ENCODE measurements at regions not wholly inside any gene's neighbourhood (a gene's known extent, or its start where the extent isn't known, plus 50 kb on each side); places are given as distances from the start of the nearest gene placed in this dataset.
"Not testable (repeated sequence)": the region's sequence is repeated elsewhere in the genome, so short reads cannot be mapped to it uniquely, and the experiment has no call there.

DNA sequence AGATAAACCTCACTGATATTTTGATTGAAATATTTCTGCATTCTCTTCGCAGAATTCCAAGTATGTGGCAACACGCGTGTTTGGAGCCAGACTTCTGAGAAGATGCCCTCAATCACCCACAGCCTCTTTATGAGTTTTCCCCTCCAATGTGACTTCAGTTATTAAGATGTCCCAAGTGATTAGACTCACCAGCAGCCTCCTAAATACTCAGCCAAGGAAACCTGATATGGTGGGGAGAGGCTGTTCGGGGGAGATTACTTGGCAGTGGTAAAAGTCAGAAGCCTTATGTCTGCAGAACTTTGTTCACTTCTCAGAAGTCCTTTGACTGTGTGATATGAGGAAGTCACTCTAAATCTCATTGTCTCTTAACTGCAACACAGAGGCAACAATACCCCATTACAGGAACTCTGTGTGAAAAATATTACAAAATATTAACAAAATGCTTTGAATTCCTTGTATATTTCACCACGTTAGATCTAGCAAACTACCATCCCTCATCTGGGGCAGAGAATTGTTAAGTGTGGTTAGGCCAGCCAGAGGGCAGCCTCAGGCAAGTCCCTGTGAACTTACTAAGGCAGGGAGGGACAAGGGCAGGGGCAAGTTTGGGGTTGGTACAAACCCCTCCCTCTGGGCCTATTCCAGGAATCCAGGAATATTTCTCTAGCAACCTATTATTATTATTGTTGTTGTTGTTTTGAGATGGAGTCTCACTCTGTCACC, 151.4 kb upstream of the USP9X start:
- H3K4me3 Mint-ChIP-seq, result peak overlapping the region; percentile 69
- H3K4me1 Mint-ChIP-seq (ENCODE audit: low read depth), result peaks cover 25% of the 10 kb centered on the region
- peak overlapping the region; percentile 91 for H3K27ac Mint-ChIP-seq
- H3K36me3 Mint-ChIP-seq (ENCODE audit: low read depth), result no peaks in the 10 kb centered on the region
- H3K9me3 Mint-ChIP-seq, result no peaks in the 10 kb centered on the region
- H3K27me3 Mint-ChIP-seq, result no peaks in the 10 kb centered on the region

DNA sequence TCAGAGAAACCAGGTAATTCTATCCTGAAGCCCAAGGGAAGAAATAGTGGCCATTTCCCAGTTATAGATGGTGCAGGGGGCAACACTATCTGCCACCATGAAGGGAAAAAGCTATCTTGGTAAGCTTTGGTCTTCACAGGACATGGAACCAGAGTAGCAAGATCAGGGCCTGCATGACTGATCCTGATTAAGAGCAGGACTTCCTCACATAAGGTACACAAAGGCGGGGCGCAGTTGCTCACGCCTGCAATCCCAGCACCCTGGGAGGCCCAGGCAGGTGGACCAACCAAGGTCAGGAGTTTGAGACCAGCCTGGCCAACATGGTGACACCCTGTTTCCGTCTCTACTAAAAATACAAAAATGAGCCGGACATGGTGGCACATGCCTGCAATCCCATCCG, 148.4 kb upstream of the USP9X start:
- Mint-ChIP-seq H3K9me3 (no peaks in the 10 kb centered on the region), H3K4me3 (no peak overlapping the region), H3K36me3 (ENCODE audit: low read depth) (no peaks in the 10 kb centered on the region), H3K4me1 (ENCODE audit: low read depth) (peaks cover 22% of the 10 kb centered on the region), H3K27ac (no peak overlapping the region), H3K27me3 (no peaks in the 10 kb centered on the region)

DNA sequence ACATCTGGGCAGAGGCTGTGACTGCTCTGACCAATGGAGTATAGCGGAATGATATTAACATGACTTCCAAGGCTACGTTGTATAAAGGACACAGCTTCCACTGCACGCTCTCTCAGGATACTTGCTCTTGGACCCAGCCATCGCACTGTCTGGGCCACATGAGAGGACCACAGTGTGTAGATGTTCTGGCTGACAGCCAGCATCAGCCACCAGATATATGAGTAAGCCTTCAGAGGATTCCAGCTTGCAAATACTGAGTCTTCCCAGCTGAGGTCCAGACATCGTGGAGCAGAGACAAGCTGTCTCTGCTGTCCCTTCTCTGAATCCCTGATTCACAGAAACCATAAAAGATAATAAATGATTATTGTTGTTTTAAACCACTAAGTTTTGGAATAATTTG, 146.8 kb upstream of the USP9X start:
- H3K27ac Mint-ChIP-seq, result no peak overlapping the region
- H3K9me3 Mint-ChIP-seq, result no peaks in the 10 kb centered on the region
- no peaks in the 10 kb centered on the region for H3K27me3 Mint-ChIP-seq
- no peaks in the 10 kb centered on the region for H3K36me3 Mint-ChIP-seq (ENCODE audit: low read depth)
- no peak overlapping the region for H3K4me3 Mint-ChIP-seq
- peaks cover 6% of the 10 kb centered on the region for H3K4me1 Mint-ChIP-seq (ENCODE audit: low read depth)

DNA sequence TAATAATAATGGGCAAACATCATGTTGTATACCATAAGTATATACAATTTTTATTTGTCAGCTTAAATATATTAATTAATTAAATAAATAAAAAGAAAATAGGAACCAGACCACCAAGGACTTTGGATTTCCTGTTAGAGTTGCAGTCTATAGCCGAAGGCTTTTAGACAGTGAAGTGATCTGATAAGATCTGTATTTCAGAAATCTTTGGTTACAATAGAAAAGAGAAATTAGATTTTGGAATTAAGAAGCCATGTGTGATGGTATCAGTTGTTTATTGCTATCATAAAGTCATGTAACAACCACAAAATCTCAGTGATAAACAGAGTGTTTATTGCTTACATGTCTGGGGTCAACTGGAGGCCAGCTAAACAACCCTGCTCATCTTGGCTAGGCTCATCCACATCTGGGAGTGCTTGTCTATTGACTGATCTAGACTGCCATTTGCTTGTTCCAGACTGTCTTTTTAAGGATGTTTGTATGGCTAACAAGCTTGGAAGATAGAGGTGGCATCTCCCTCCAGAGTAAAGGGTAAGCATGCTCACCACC, 142.1 kb upstream of the USP9X start:
- Mint-ChIP-seq H3K27ac (no peak overlapping the region), H3K4me1 (ENCODE audit: low read depth) (peaks cover 4% of the 10 kb centered on the region)

DNA sequence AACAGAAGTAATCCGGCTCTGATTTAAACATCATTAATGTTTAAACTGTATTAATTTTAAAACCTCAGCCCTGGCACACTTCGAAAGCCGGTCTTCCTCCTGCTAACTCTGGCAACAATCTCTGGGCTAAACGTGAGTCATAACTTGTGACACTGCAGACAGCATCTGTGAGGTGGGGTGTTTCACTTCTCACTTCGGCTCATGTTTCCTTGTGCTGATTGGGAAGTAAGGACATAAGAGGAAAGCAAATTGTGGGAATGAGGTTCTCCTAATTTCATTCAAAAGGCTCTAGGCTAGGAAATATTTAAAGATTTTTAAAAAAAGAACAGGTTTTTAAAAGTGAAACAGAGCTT, 139.9 kb upstream of the USP9X start:
- Mint-ChIP-seq H3K27ac (no peak overlapping the region), H3K27me3 (no peaks in the 10 kb centered on the region), H3K4me3 (no peak overlapping the region), H3K9me3 (peaks cover 3% of the 10 kb centered on the region), H3K36me3 (ENCODE audit: low read depth) (no peaks in the 10 kb centered on the region), H3K4me1 (ENCODE audit: low read depth) (peaks cover 4% of the 10 kb centered on the region)

More for the DNA sequence above, 142.1 kb upstream of the USP9X start:
- Mint-ChIP-seq H3K27me3 (no peaks in the 10 kb centered on the region), H3K9me3 (peaks cover under 1% of the 10 kb centered on the region), H3K4me3 (no peak overlapping the region), H3K36me3 (ENCODE audit: low read depth) (no peaks in the 10 kb centered on the region)

DNA sequence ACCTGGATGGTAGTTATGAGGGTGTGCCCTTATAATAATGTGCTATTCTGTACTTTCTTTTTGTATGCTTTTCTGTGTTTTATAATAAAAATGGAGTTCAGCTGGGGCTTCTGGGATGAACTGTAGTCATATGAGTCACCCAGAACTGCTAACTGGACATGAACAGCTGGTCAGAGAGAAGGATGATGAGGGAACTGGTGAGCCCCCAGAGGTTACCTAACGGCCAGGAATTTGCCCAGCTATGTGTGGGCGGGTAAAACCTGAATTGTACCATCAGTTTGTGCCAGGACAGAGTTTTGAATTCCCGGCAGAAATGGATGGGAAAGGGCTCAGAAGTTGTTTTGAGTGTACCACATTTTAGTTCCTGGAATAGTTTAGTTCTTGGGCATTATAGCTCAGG, 138.0 kb upstream of the USP9X start:
- Mint-ChIP-seq H3K36me3 (ENCODE audit: low read depth) (no peaks in the 10 kb centered on the region), H3K27me3 (no peaks in the 10 kb centered on the region), H3K9me3 (peaks cover 3% of the 10 kb centered on the region), H3K4me3 (no peak overlapping the region), H3K27ac (no peak overlapping the region), H3K4me1 (ENCODE audit: low read depth) (peaks cover 17% of the 10 kb centered on the region)

DNA sequence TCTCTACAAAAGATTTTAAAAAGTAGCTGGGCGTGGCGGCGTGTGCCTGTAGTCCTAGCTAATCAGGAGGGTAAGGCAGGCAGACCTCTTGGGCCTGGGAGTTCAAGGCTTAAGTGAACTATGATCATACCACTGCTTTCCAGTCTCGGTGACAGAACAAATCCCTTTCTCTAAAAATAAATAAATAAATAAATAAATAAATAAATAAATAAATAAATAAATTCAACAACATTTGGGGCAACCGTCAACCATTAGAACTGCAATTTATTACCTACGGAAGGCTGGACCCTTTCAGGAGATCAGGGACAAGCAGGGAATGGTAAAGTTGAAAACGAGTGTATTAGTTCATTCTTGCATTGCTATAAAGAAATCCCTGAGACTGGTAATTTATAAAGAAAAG, 136.2 kb upstream of the USP9X start:
- H3K36me3 Mint-ChIP-seq (ENCODE audit: low read depth), result no peaks in the 10 kb centered on the region
- no peaks in the 10 kb centered on the region for H3K27me3 Mint-ChIP-seq
- peaks cover 3% of the 10 kb centered on the region for H3K9me3 Mint-ChIP-seq
- H3K4me3 Mint-ChIP-seq, result no peak overlapping the region
- peaks cover 28% of the 10 kb centered on the region for H3K4me1 Mint-ChIP-seq (ENCODE audit: low read depth)
- no peak overlapping the region for H3K27ac Mint-ChIP-seq

DNA sequence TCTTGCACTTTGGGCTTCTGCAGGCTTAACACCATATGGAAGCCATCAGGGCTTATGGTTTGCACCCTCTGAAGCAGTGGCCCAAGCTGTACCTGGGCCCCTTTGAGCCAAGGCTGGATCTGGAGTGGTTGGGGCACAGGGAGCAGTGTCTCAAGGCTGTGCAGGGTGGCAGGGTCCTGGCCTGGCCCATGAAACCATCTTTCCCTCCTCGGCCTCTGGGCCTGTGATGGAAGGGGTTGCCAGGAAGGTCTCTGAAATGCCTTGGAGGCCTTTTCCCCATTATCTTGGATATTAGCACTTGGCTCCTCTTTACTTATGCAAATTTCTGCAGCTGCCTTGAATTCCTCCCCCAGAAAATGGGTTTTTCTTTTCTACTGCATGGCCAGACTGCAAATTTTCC, 134.7 kb upstream of the USP9X start:
- H3K36me3 Mint-ChIP-seq (ENCODE audit: low read depth), result no peaks in the 10 kb centered on the region
- H3K4me1 Mint-ChIP-seq (ENCODE audit: low read depth), result peaks cover 24% of the 10 kb centered on the region
- H3K27ac Mint-ChIP-seq, result no peak overlapping the region
- H3K4me3 Mint-ChIP-seq, result no peak overlapping the region
- H3K27me3 Mint-ChIP-seq, result no peaks in the 10 kb centered on the region
- H3K9me3 Mint-ChIP-seq, result peaks cover 3% of the 10 kb centered on the region

DNA sequence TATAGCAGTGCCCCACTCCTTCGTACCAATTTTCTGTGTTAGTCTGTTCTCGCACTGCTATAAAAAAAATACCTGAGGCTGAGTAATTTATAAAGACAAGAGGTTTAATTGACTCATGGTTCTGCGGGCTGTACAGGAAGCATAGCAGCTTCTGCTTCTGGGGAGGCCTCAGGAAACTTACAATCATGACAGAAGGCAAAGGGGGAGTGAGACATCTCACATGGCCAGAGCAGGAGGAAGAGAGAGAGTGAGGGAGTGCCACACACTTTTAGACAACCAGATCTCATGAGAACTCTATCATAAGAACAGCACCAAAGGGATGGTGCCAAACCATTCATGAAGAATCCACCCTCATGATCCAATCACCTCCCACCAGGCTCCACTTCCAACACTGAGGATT, 133.8 kb upstream of the USP9X start:
- H3K36me3 Mint-ChIP-seq (ENCODE audit: low read depth); H3K9me3 Mint-ChIP-seq; H3K4me3 Mint-ChIP-seq; H3K27me3 Mint-ChIP-seq; H3K27ac Mint-ChIP-seq: not testable (repeated sequence)
- H3K4me1 Mint-ChIP-seq (ENCODE audit: low read depth), result peaks cover 24% of the 10 kb centered on the region

DNA sequence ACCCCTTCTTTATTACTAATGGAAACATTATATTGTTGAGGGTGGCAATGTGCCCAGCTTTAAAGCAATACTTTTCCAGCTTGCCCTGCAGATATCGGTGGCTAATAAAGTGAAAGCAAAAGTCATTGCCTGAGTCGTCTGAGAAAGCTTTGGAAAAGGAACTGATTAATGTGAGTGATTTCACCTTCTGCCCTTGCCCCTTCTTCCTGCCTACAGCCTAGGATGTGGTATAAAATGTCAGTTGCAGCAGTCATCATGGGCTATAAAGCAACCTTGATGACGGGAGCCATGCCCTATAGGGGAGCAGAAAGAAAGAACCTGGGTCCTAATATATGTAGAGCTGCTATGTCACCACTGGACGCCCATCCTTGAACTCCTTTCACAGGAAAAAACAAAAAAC, 132.4 kb upstream of the USP9X start:
- Mint-ChIP-seq H3K4me1 (ENCODE audit: low read depth) (peaks cover 24% of the 10 kb centered on the region), H3K27me3 (no peaks in the 10 kb centered on the region), H3K9me3 (peaks cover 3% of the 10 kb centered on the region), H3K27ac (peak overlapping the region; percentile 83), H3K4me3 (peak overlapping the region; percentile 61), H3K36me3 (ENCODE audit: low read depth) (no peaks in the 10 kb centered on the region)

DNA sequence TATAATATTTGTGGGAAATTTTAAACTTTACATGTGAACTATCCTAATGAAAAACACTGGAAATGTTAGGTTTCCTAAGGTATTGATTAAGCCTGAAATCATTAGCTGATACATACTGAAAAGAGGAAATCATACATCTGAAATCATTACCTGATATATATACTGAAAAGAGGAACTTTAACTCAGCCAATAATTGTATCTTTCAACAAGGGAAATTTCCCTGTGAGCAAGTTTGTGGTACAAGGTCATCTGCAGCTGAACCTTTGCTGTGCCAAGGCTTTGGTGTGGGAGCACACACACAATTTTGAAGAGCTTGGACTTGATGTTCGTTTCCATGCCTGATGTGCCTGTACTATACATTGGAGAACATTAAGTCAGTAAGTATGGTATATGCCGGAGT, 131.9 kb upstream of the USP9X start:
- Mint-ChIP-seq H3K4me1 (ENCODE audit: low read depth) (peaks cover 24% of the 10 kb centered on the region), H3K27ac (peak overlapping the region; percentile 83), H3K27me3 (no peaks in the 10 kb centered on the region), H3K36me3 (ENCODE audit: low read depth) (no peaks in the 10 kb centered on the region), H3K9me3 (peaks cover under 1% of the 10 kb centered on the region), H3K4me3 (peak overlapping the region; percentile 61)

DNA sequence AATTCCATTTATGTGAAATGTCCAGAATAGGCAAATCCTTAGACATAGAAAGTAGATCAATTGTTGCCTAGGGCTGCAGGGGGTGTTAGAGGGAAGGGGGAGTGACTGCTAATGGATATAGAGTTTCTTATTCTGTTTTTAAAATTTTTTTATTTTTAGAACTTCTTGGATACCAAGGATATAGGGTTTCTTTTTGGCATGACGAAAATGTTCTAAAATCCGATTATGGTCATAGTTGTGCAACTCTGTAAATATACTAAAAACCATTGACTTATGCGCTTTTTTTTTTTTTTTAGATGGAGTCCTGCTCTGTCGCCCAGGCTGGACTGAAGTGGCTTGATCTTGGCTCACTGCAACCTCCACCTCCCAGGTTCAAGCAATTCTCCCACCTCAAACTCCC, 125.2 kb upstream of the USP9X start:
- no peaks in the 10 kb centered on the region for H3K27me3 Mint-ChIP-seq
- no peak overlapping the region for H3K4me3 Mint-ChIP-seq
- H3K4me1 Mint-ChIP-seq (ENCODE audit: low read depth), result peaks cover 6% of the 10 kb centered on the region
- H3K27ac Mint-ChIP-seq, result no peak overlapping the region
- no peaks in the 10 kb centered on the region for H3K9me3 Mint-ChIP-seq
- no peaks in the 10 kb centered on the region for H3K36me3 Mint-ChIP-seq (ENCODE audit: low read depth)

DNA sequence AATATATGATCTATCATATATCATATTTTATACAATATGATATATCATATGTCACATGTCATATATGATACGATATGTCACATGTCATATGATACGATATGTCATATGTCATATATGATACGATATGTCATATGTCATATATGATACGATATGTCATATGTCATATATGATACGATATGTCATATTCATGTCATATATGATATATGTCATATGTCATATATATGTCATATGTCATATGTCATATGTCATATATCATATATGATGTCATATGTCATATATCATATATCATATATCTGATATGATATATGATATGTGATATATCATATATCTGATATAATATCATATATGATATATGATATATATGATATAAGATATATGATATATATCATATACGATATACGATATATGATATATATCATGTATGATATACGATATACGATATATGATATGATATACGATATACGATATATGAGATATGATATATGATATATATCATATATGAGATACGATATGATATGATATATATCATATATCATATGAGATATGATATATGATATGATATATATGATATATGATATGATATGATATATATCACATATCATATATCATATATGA, 122.3 kb upstream of the USP9X start:
- Mint-ChIP-seq H3K36me3 (ENCODE audit: low read depth) (no peaks in the 10 kb centered on the region), H3K9me3 (no peaks in the 10 kb centered on the region), H3K27ac (no peak overlapping the region), H3K4me3 (no peak overlapping the region), H3K27me3 (no peaks in the 10 kb centered on the region), H3K4me1 (ENCODE audit: low read depth) (peaks cover 6% of the 10 kb centered on the region)

DNA sequence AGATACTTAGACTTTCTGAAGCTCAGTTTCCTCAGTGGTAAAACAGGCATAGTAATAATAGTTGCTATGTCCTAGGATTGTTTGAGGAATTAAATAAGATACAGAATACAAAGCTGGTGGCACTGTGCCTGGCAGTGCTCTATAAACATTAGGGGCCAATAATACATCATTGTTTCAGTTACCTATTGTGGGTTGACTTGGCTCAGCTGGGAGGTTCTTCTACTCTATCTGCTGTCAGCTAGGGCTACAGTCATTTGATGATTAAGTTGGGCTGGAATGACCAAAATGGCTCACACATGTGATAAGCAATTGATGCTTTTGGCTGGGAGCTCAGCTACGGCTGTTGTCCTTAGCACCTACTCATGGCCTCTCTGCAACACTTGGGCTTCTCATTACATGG, 121.2 kb upstream of the USP9X start:
- Mint-ChIP-seq H3K36me3 (ENCODE audit: low read depth) (no peaks in the 10 kb centered on the region), H3K27me3 (no peaks in the 10 kb centered on the region), H3K9me3 (no peaks in the 10 kb centered on the region), H3K4me3 (no peak overlapping the region), H3K4me1 (ENCODE audit: low read depth) (peaks cover 6% of the 10 kb centered on the region), H3K27ac (no peak overlapping the region)

DNA sequence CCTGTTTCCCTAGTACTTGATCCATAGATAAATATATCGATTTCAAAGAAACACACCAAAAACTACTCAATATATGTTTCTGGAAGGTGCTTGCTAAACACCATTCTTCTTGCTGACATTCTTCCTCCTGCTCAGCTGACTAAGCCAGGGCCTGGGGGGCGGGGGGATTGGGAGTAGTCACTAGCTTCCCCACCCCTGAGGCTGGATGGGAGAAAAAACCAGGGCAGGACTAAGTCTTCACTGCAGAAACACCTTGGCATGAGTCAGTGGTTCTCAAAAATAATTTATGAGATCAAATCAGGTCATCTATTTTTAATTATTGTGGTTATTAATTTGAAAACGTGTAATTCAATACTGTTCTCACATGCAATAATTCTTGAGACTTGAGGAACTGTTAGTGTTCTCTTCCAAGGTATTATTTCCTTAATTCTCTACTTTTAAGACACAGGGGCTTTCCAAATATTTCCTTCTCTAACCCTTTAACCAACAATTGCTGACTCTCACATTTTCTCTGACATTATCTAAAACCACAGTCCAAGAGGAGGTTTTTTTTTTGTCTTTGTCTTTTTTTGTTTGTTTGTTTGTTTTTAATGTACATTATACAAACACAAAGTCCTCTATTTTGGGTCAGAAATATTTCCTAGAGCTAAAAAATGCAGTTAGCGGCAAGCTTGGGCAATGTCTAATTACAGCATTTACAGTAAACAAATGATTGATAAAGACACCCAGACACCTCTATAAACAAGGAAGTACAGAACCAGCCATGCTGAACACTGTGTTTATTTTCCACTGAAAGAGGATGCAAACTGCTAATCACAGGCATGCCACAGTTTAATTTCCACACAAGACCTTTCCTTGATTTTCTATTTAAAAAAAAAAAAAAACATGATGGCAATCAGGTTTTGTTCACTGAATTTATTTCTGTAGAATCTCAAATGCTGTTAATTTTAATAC, 120.3 kb upstream of the USP9X start:
- H3K36me3 Mint-ChIP-seq (ENCODE audit: low read depth), result no peaks in the 10 kb centered on the region
- H3K27ac Mint-ChIP-seq, result no peak overlapping the region
- H3K4me1 Mint-ChIP-seq (ENCODE audit: low read depth), result peaks cover 6% of the 10 kb centered on the region
- no peaks in the 10 kb centered on the region for H3K27me3 Mint-ChIP-seq
- H3K9me3 Mint-ChIP-seq, result no peaks in the 10 kb centered on the region
- no peak overlapping the region for H3K4me3 Mint-ChIP-seq
